ENCODE measurements at regions not wholly inside any gene's neighbourhood (a gene's known extent, or its start where the extent isn't known, plus 50 kb on each side); places are given as distances from the start of the nearest gene placed in this dataset.

DNA sequence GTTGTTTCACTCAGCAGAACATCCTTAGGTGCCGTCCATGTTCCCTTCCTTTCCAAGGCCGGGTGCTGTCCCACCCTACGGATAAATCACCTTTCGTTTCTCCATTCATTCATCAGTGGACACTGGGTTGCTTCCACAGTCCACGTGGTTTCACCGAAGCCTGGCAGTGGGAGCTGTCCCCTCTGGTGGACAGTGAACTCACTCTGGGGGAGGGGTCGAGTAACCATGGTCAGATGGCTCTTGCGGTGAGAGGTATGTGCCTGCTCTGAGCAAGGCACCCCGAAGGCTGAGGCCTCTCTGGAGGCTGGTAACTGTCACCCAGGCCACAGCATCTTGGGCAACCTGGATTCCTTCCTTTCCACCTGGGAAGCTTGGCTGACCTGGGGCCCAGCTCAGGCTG is 61.5 kb upstream of the TWIST2 start:
- Histone ChIP-seq H3K4me1 (no peaks in the 10 kb centered on the region), H3K36me3 (no peaks in the 10 kb centered on the region), H3K4me3 (no peak overlapping the region), H3K9me3 (no peaks in the 10 kb centered on the region), H3K27me3 (no peaks in the 10 kb centered on the region), H3K27ac (no peak overlapping the region)
- DNase-seq (ENCODE audit: low spot score): no peak
- TF ChIP-seq, protein P1, sequence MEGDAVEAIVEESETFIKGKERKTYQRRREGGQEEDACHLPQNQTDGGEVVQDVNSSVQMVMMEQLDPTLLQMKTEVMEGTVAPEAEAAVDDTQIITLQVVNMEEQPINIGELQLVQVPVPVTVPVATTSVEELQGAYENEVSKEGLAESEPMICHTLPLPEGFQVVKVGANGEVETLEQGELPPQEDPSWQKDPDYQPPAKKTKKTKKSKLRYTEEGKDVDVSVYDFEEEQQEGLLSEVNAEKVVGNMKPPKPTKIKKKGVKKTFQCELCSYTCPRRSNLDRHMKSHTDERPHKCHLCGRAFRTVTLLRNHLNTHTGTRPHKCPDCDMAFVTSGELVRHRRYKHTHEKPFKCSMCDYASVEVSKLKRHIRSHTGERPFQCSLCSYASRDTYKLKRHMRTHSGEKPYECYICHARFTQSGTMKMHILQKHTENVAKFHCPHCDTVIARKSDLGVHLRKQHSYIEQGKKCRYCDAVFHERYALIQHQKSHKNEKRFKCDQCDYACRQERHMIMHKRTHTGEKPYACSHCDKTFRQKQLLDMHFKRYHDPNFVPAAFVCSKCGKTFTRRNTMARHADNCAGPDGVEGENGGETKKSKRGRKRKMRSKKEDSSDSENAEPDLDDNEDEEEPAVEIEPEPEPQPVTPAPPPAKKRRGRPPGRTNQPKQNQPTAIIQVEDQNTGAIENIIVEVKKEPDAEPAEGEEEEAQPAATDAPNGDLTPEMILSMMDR (IDR thresholded peaks at IDR 0.05): no peak

GRCh38 chr2:238786792-238787490 is 60.9 kb upstream of the TWIST2 start:
- no peaks in the 10 kb centered on the region for H3K27me3 ChIP-seq
- no peak overlapping the region for H3K27ac ChIP-seq
- H3K4me3 ChIP-seq: no peak overlapping the region
- H3K36me3 ChIP-seq: no peaks in the 10 kb centered on the region
- no peaks in the 10 kb centered on the region for H3K4me1 ChIP-seq
- no peak for DNase-seq (ENCODE audit: low spot score)
- TF ChIP-seq, protein P1 (IDR thresholded peaks at IDR 0.05): no peak
- H3K9me3 ChIP-seq: no peaks in the 10 kb centered on the region

GRCh38 chr2:238787501-238787900 is 60.4 kb upstream of the TWIST2 start:
- no peak for DNase-seq (ENCODE audit: low spot score)
- TF ChIP-seq, protein P1 (IDR thresholded peaks at IDR 0.05): no peak
- no peaks in the 10 kb centered on the region for H3K36me3 ChIP-seq
- no peaks in the 10 kb centered on the region for H3K9me3 ChIP-seq
- H3K4me3 ChIP-seq: no peak overlapping the region
- H3K27ac ChIP-seq: no peak overlapping the region
- no peaks in the 10 kb centered on the region for H3K27me3 ChIP-seq
- H3K4me1 ChIP-seq: no peaks in the 10 kb centered on the region

- TF ChIP-seq, protein P1 (IDR thresholded peaks at IDR 0.05): no peak
- Histone ChIP-seq H3K4me1 (no peaks in the 10 kb centered on the region), H3K36me3 (no peaks in the 10 kb centered on the region), H3K9me3 (no peaks in the 10 kb centered on the region), H3K27me3 (no peaks in the 10 kb centered on the region), H3K4me3 (no peak overlapping the region), H3K27ac (no peak overlapping the region)
- DNase-seq (ENCODE audit: low spot score): no peak
Observed at GRCh38 chr2:238789317-238789806, 58.5 kb upstream of the TWIST2 start.

- no peak overlapping the region for H3K27ac ChIP-seq
- TF ChIP-seq, protein P1 (IDR thresholded peaks at IDR 0.05): no peak
- H3K9me3 ChIP-seq: no peaks in the 10 kb centered on the region
- H3K36me3 ChIP-seq: no peaks in the 10 kb centered on the region
- no peaks in the 10 kb centered on the region for H3K4me1 ChIP-seq
- H3K4me3 ChIP-seq: no peak overlapping the region
- no peaks in the 10 kb centered on the region for H3K27me3 ChIP-seq
- DNase-seq (ENCODE audit: low spot score): no peak
Observed at GRCh38 chr2:238790126-238790832, 57.6 kb upstream of the TWIST2 start.
